Uterus (tissue), 2 donors: ENCODE measurements at regions not wholly inside any gene's neighbourhood (a gene's known extent, or its start where the extent isn't known, plus 50 kb on each side); places are given as distances from the start of the nearest gene placed in this dataset.

ENCODE experiments used
- POLR2A ChIP-seq, 2 donors: fragments of 450-650 bp; IDR thresholded peaks; one replicate each; pipeline ENCODE4 v1.6.1; 2016; ENCODE audit warnings: antibody characterized with exemption in 2 of 2, mild to moderate bottlenecking in 1 of 2, moderate library complexity in 1 of 2
- TF ChIP-seq, protein P1 (sequence below), 4 experiments: fragments of 200-600 bp in 2 of 4; fragments of 450-650 bp in 2 of 4; sonication (generic) in 2 of 4; IDR thresholded peaks; one replicate each; pipeline ENCODE4 v1.5.1; 2016 to 2019; ENCODE audit warnings: antibody characterized with exemption in 4 of 4, mild to moderate bottlenecking in 2 of 4, moderate library complexity in 1 of 4

DNA sequence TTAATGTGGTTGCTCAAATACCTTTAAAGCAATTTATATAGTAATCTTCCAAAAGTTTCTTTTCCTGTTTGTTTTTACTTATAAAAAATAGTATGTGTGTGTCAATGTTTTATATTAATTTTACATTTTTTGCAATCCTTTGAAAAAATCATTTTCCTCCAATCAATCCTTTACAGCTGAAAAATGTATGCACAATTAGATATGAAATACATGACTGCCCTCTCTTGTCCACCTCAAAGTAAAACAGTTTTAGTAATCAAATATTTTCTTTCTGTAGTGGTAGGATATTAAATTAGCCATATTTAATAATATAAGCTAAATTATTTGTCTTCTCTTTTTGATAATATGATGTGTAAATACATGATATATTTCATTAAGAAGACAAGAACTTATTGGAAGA, 269.9 kb downstream of the ADAMTS20 start:
- TF ChIP-seq, protein P1, sequence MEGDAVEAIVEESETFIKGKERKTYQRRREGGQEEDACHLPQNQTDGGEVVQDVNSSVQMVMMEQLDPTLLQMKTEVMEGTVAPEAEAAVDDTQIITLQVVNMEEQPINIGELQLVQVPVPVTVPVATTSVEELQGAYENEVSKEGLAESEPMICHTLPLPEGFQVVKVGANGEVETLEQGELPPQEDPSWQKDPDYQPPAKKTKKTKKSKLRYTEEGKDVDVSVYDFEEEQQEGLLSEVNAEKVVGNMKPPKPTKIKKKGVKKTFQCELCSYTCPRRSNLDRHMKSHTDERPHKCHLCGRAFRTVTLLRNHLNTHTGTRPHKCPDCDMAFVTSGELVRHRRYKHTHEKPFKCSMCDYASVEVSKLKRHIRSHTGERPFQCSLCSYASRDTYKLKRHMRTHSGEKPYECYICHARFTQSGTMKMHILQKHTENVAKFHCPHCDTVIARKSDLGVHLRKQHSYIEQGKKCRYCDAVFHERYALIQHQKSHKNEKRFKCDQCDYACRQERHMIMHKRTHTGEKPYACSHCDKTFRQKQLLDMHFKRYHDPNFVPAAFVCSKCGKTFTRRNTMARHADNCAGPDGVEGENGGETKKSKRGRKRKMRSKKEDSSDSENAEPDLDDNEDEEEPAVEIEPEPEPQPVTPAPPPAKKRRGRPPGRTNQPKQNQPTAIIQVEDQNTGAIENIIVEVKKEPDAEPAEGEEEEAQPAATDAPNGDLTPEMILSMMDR (IDR thresholded peaks at IDR 0.05): peak; percentile 24 to 40 (median 32)
- TF ChIP-seq POLR2A (IDR thresholded peaks at IDR 0.05): no peak
